GM21723 (cell line): ENCODE measurements at regions not wholly inside any gene's neighbourhood (a gene's known extent, or its start where the extent isn't known, plus 50 kb on each side); places are given as distances from the start of the nearest gene placed in this dataset.
A peak's percentile ranks its signal among the peaks of the same experiment; 100 is the strongest.

ENCODE experiments used
- ATAC-seq: cut with Tn5 transposase; IDR thresholded peaks from one replicate; pipeline ENCODE4 v1.9.1; 2021; ENCODE audit warnings: mild to moderate bottlenecking, moderate library complexity; ENCODE audit not compliant: unreplicated experiment

DNA sequence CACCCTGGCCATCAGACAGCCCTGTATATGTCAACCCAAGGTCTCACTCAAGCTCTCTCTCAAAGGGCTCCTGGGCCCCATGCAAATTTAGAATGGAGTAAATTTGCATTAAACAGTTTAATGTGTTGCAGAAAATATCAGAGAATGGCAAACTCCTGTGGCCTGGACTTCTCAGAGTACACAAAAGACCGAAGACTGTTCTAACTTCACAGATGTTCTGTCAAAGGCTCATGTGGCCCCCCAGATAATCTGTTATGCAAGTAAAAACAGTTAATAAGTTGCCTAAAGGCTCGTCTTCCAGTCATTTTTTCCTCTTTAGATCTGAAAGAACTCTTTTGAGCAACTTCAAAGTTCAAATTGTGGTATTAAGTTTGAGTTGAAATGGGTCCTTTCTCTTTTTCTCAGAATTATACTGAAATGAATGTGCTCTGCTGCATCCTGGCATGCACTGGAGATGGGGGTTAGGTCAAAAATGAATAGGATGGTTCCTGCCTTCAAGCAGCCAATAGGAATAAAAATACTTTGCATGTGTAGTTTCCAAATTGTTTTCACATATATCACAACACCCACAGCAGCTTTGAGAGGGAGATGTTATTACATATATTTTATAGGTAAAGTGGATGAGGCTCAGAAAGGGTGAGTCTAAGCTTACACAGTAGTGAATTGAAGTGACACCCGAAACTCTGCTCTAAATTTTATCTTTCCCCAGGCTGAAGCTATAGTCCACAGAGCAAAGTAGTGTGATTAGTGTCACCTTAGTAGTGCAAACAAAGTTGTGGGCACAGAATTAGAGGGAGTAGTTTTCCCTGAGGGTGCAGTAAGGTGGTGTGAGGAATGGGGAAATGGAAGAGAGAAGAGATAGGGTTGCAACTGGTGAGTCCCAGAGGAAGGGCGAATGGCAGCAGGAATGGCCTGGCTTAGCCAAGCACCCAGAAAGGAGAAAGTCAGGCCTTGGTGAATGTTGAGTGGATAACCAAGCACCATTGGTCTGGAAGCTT is 205.0 kb upstream of the RFC3 start:
- peak; percentile 70 for ATAC-seq

DNA sequence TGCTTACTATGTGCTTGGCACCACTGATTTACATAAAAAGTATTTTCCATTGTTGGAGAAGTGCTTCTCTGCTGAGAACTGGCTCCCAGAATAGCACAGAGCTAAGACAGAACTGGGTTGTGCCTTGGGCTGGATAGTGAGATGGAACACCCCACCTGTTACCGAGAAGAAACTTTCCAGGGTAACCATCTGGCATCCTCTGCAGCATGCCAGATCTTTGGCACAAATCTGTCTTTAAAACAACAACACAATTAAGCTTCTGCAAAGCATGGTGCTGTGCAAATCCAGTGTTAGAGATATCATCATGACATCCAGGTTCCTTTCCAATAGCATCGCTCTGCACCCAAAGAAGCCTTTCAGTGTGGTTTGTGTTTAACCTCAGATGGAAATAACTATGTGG is 202.5 kb upstream of the RFC3 start:
- ATAC-seq, result no peak

DNA sequence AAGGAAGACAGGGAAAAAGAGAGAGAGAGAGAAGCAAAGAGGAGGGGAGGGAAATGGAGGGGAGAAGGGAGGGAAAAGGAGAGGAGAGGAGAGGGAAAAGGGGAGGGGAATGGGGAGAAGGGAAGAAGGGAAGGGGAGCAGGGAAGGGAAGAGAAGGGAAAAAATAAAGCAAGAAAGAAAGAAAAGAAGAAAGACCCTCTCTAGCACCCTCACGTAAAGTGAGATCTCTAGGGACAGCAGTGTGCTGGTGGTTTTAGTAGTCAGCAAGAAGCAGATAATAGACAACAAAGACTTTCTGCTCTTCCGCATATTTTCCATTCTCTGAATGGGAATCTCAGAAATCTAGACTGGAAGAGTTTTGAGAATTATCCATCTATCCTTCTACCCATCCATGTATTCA is 201.8 kb upstream of the RFC3 start:
- ATAC-seq, result no peak

GRCh38 chr13:33617055-33617454 is 200.9 kb upstream of the RFC3 start:
- no peak for ATAC-seq

- no peak for ATAC-seq
Measured at GRCh38 chr13:33624253-33624652, 193.7 kb upstream of the RFC3 start.

DNA sequence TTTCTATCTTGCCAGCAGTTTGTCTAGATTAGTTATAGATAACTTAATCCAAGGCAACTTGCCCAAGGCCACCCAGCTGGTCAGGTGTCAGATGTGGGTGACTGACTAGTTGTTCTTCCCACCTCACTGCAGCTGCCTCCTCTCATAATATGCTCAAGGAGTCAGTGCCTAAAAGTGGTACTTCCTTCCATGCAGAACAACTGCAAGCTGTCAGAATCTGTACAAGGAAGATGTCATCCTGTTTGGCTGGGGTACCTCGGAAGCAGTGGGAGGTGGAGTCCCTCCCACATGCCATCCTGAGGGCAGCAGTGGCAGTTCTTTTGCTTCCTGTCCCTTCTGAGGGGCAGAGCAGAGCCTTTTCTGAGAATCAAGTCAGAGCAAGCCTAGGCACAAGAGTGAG is 193.2 kb upstream of the RFC3 start:
- no peak for ATAC-seq

GRCh38 chr13:33626407-33626806 is 191.5 kb upstream of the RFC3 start:
- ATAC-seq, result no peak

GRCh38 chr13:33628662-33629061 is 189.3 kb upstream of the RFC3 start:
- ATAC-seq, result no peak

- ATAC-seq, result no peak
Measured at GRCh38 chr13:33629605-33630360, 188.2 kb upstream of the RFC3 start.

DNA sequence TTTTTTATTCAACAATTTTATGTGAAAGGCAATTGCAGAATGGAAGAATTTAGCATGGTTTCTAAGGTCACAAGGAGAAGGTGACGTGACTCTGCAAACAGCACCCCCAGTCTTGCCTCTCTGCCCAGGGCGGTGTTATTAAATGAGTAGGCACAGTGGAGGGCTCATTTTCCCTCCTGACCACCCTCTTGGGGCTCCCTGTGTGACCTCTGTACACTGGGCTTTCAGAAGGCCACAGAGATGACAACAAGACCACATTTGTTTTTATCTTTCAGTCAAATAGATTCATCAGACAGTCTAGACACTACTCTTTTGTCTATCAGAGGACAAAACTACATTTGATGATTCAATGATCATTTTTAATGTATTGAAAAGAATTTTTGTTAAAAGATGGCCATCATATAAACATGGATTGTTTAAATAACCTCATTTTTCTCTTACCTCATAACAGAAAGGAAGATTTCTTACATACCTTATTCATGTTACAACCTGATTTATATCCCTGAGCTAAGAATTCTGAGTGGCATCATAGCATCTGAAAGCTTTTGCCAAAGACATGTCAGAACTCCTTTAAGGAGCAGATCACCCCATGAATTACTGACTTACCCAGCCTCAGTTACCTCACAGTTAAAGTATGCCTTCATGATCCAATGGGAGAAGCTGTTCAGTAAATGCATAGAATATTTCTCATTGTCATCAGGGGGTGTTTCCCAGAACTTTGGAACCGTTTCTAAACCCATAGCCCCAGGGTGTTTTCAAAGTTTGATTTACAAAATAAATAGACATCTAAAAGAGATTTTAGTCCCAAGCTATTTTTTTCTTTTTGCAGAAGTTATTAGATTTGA is 184.0 kb upstream of the RFC3 start:
- ATAC-seq, result no peak

GRCh38 chr13:33634546-33634982 is 183.4 kb upstream of the RFC3 start:
- ATAC-seq, result no peak

DNA sequence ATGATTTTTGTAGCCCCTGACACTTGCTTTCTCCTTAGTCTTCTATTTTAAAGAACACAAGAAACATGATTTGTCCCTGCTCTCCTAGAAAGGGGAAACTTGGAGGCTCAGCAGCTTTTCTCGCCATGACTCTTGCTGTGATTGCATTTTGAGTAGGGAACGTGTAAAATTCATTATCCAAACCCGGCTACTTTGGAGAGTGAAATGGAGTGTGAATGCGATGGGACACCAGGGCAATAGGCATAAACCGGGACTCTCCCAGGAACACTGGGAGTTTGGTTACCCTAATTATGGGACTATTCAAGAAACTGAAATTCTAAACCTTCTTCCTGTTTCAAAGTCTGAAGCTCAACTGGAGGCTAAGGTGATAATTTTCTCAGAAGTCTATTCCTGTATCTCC is 181.7 kb upstream of the RFC3 start:
- no peak for ATAC-seq

- ATAC-seq, result no peak
Measured at GRCh38 chr13:33636955-33637670, 180.8 kb upstream of the RFC3 start.

DNA sequence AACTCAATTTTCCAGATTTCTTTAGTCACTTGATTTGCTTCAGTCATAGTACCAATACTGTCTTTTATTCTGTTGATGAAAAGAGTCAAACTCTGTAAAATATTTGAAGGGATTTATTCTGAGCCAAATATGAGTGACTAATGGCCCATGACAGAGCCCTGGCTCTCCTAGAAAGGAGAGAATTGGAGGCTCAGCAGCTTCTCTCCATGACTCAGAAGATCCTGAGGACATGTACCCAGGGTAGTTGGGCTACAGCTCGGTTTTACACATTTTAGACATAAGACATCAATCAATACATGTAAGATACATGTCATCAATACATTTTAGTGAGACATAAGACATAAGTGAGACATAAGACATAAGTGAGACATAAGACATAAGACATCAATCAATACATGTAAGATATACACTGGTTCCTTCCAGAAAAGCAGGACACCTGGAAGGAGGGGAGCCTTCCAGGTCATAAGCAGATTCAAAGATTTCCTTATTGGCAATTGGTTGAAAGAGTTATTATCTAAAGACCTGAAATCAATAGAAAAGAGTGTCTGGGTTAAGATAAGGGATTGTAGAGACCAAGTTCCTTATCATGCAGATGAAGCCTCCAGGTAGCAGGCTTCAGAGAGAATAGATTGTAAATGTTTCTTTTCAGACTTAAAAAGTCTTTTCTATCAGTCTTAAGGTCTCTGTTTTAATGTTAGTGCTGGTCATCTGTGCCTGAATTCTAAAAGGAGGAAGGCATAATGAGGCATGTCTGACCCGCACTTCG is 179.8 kb upstream of the RFC3 start:
- no peak for ATAC-seq

DNA sequence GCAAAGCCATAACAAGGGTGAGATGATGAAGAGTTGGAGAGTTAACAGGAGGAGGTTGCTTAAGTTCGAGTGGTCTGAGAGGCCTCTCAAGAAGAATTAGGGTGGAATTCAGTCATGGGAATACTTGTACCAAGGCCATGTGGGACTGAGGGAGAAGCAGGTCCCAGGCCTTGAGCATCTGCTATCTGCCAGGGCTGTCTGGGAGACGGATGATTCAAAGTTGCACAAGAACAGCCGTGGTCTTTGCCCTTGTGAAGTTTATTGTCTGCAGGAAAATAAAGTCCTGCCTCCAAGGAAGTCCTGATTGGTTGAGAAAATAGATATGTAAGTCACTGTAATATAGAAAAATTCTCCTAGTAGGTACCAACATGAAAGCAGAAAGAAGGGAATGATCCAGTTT is 178.8 kb upstream of the RFC3 start:
- no peak for ATAC-seq

GRCh38 chr13:33639626-33640080 is 178.3 kb upstream of the RFC3 start:
- peak; percentile 64 for ATAC-seq

DNA sequence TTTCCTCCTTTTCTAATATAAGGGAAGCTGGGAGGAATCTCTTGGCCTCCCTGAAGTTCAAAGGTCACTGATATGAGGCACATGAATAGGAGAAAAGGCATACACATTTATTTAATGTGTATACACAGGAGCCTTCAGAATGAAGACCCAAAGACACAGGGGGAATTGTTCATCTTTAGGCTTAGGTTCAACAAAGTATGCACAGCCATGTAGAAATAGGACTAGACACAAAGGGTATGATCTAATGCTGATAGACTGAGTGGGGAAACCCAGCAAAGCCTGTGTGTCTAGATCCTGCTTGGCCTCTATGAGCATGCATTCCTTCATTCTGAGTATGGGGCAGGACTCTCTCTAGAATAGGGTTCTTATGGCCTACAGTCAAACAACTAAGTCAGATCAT is 177.1 kb upstream of the RFC3 start:
- ATAC-seq, result no peak

- ATAC-seq, result no peak
Measured at GRCh38 chr13:33642374-33643065, 175.4 kb upstream of the RFC3 start.
